ENCODE measurements at regions not wholly inside any gene's neighbourhood (a gene's known extent, or its start where the extent isn't known, plus 50 kb on each side); places are given as distances from the start of the nearest gene placed in this dataset.

DNA sequence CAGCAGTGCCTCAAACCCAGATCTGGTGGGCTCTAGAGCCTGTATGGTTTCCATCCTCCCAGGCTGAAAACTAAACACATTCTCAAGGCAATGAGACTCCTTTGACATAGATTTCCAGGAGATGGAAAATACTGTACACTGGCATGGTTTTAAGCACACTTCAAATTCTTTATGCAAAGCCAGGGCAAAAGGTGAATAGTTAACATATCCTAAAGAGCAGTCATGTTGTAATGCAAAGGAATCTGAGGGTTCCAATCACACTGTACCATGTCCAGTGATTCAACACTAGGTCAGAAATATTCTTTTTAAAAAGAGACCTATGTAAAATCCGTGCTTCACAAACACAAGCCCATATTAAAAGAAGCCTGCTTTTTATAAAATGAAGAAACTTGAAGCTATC lies 195.3 kb downstream of the QDPR start:
- Histone ChIP-seq H2AFZ (ENCODE audit: low read length) (no peak overlapping the region), H4K20me1 (ENCODE audit: control insufficient read depth, extremely low read depth, insufficient read depth, low read length) (no peaks in the 10 kb centered on the region), H3K27ac (ENCODE audit: insufficient read depth, low read length) (no peak overlapping the region), H3K36me3 (ENCODE audit: control insufficient read depth, insufficient read depth, low read length) (no peaks in the 10 kb centered on the region), H3K4me3 (replicated peaks in 1 of 4; ENCODE audit: control extremely low read depth in 1 of 4, insufficient read depth in 1 of 4, low read depth in 3 of 4, low read length in 4 of 4) (no peak overlapping the region), H3K9ac (ENCODE audit: insufficient read depth, low read length) (no peak overlapping the region), H3K79me2 (ENCODE audit: control insufficient read depth, insufficient read depth, low read length) (no peaks in the 10 kb centered on the region), H3K9me3 (ENCODE audit: control insufficient read depth, insufficient read depth, low read depth, low read length) (no peaks in the 10 kb centered on the region), H3K4me1 (ENCODE audit: control insufficient read depth, extremely low read depth, insufficient read depth, low read length) (no peaks in the 10 kb centered on the region), H3K27me3 (ENCODE audit: control insufficient read depth, insufficient read depth, low read length) (no peaks in the 10 kb centered on the region), H3K4me2 (ENCODE audit: extremely low read depth, insufficient read depth, low read length) (peak overlapping the region; percentile 27)
- TF ChIP-seq, protein P1, sequence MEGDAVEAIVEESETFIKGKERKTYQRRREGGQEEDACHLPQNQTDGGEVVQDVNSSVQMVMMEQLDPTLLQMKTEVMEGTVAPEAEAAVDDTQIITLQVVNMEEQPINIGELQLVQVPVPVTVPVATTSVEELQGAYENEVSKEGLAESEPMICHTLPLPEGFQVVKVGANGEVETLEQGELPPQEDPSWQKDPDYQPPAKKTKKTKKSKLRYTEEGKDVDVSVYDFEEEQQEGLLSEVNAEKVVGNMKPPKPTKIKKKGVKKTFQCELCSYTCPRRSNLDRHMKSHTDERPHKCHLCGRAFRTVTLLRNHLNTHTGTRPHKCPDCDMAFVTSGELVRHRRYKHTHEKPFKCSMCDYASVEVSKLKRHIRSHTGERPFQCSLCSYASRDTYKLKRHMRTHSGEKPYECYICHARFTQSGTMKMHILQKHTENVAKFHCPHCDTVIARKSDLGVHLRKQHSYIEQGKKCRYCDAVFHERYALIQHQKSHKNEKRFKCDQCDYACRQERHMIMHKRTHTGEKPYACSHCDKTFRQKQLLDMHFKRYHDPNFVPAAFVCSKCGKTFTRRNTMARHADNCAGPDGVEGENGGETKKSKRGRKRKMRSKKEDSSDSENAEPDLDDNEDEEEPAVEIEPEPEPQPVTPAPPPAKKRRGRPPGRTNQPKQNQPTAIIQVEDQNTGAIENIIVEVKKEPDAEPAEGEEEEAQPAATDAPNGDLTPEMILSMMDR (conservative IDR thresholded peaks at IDR 0.05 in 1 of 2, IDR thresholded peaks at IDR 0.05 in 1 of 2; ENCODE audit: low read depth in 1 of 2, low read length in 2 of 2) = no peak
- TF ChIP-seq EZH2 (IDR thresholded peaks at IDR 0.05; ENCODE audit: low read length, missing control alignments) = no peak
- DNase-seq (ENCODE audit: low read depth in 2 of 2) = peak in 1 of 2 donors; percentile 54

DNA sequence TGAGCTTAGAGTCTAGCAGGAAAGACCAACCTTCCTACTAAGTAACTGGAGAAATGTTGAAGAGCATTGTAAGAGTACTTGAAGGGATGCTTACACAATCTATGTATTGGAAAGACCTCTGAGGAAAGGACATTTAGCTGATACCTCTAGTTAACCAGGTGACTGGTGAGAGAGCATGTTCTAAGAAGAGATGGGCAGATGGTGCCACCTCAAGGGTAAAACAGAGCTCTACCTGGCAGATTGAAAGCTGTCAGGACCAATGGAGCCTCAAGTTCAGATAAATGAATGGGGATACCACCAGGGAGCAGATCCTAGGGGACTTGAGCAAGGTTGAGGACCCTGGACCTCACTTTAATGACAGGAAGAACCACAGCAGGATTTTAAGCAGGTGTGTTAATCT lies 196.4 kb downstream of the QDPR start:
- no peak for DNase-seq (ENCODE audit: low read depth in 2 of 2)
- no peak overlapping the region for H3K4me2 ChIP-seq (ENCODE audit: extremely low read depth, insufficient read depth, low read length)
- H4K20me1 ChIP-seq (ENCODE audit: control insufficient read depth, extremely low read depth, insufficient read depth, low read length) = no peaks in the 10 kb centered on the region
- H3K36me3 ChIP-seq (ENCODE audit: control insufficient read depth, insufficient read depth, low read length) = no peaks in the 10 kb centered on the region
- H3K4me3 ChIP-seq (replicated peaks in 1 of 4; ENCODE audit: control extremely low read depth in 1 of 4, insufficient read depth in 1 of 4, low read depth in 3 of 4, low read length in 4 of 4) = no peak overlapping the region
- TF ChIP-seq, protein P1 (conservative IDR thresholded peaks at IDR 0.05 in 1 of 2, IDR thresholded peaks at IDR 0.05 in 1 of 2; ENCODE audit: low read depth in 1 of 2, low read length in 2 of 2) = no peak
- no peak for TF ChIP-seq EZH2 (IDR thresholded peaks at IDR 0.05; ENCODE audit: low read length, missing control alignments)
- no peak overlapping the region for H3K9ac ChIP-seq (ENCODE audit: insufficient read depth, low read length)
- H2AFZ ChIP-seq (ENCODE audit: low read length) = no peak overlapping the region
- H3K27ac ChIP-seq (ENCODE audit: insufficient read depth, low read length) = no peak overlapping the region
- H3K9me3 ChIP-seq (ENCODE audit: control insufficient read depth, insufficient read depth, low read depth, low read length) = no peaks in the 10 kb centered on the region
- H3K27me3 ChIP-seq (ENCODE audit: control insufficient read depth, insufficient read depth, low read length) = no peaks in the 10 kb centered on the region
- no peaks in the 10 kb centered on the region for H3K79me2 ChIP-seq (ENCODE audit: control insufficient read depth, insufficient read depth, low read length)
- no peaks in the 10 kb centered on the region for H3K4me1 ChIP-seq (ENCODE audit: control insufficient read depth, extremely low read depth, insufficient read depth, low read length)

DNA sequence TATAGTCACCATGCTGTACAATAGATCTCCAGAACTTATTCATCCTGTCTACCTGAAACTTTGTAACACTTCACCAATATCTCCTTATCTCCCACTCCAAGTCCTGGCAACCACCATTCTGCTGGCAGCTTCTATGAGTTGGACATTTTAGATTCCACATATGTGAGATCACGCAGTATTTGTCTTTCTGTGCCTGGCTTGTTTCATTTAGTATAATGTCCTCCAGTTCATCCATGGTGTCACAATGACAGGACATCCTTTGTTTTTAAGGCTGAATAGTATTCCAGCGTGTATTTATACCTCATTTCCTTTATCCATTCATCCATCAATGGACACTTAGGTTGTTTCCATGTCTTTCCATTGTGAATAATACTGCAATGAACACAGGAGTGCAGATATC lies 198.7 kb downstream of the QDPR start:
- Histone ChIP-seq H3K4me2 (ENCODE audit: extremely low read depth, insufficient read depth, low read length) (no peak overlapping the region), H3K36me3 (ENCODE audit: control insufficient read depth, insufficient read depth, low read length) (no peaks in the 10 kb centered on the region), H3K27ac (ENCODE audit: insufficient read depth, low read length) (no peak overlapping the region), H3K9ac (ENCODE audit: insufficient read depth, low read length) (no peak overlapping the region), H4K20me1 (ENCODE audit: control insufficient read depth, extremely low read depth, insufficient read depth, low read length) (no peaks in the 10 kb centered on the region), H2AFZ (ENCODE audit: low read length) (no peak overlapping the region), H3K4me1 (ENCODE audit: control insufficient read depth, extremely low read depth, insufficient read depth, low read length) (peaks cover 2% of the 10 kb centered on the region), H3K9me3 (ENCODE audit: control insufficient read depth, insufficient read depth, low read depth, low read length) (no peaks in the 10 kb centered on the region), H3K27me3 (ENCODE audit: control insufficient read depth, insufficient read depth, low read length) (no peaks in the 10 kb centered on the region), H3K79me2 (ENCODE audit: control insufficient read depth, insufficient read depth, low read length) (no peaks in the 10 kb centered on the region), H3K4me3 (replicated peaks in 1 of 4; ENCODE audit: control extremely low read depth in 1 of 4, insufficient read depth in 1 of 4, low read depth in 3 of 4, low read length in 4 of 4) (no peak overlapping the region)
- DNase-seq (ENCODE audit: low read depth in 2 of 2) = peak in 1 of 2 donors; percentile 43
- TF ChIP-seq, protein P1 (conservative IDR thresholded peaks at IDR 0.05 in 1 of 2, IDR thresholded peaks at IDR 0.05 in 1 of 2; ENCODE audit: low read depth in 1 of 2, low read length in 2 of 2) = no peak
- no peak for TF ChIP-seq EZH2 (IDR thresholded peaks at IDR 0.05; ENCODE audit: low read length, missing control alignments)
